Hematopoietic multipotent progenitor cell treated with erythropoietin and hydrocortisone succinate and interleukin-3 and kit ligand, for 17 days (in vitro differentiated cells): ENCODE measurements at regions not wholly inside any gene's neighbourhood (a gene's known extent, or its start where the extent isn't known, plus 50 kb on each side); places are given as distances from the start of the nearest gene placed in this dataset.

Source experiments
- DNase-seq: peaks from one replicate; pipeline ENCODE4 v3.0.0-alpha.2; 2015; ENCODE audit warnings: low spot score

DNA sequence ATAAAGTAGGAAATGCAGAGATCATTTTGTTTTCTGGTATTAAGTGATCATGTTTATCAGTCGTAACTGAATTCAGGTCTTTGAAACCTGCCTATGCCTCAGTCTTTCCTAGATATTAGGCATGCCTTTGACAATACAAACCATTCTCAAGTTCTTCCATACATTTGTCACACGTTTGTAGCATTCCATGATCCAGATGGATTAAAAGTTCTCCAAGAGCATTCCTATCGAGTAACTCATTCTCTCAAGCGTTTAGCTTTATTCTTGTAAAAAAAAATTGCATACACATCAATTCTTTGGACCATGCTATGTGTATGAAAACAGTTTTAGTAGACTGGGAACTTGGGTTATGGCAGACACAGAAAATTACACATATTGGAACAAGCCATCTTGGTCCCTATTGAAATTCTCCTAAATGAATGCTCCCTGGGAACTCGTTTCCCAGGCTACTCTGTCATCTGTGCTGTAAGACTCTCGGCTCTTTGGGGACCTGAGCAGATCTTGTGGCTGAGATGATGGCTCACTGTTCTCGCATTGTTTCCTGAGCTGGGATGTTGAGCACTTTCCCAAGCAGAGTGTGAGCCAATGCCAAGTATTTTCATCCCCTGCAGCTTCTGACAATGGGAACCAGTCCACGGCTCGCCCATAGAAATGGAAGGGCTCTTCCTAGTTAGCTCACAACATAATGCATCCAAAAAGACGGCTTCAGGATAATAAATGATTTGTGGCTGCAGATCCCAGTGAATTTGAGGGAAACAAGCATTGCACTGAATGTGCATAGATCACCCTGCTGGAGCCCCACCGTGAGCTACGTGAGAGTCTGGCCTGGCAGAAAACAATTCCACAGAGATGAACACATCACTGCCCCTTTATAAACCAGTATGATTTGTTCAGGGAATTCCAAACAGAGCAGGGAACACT is 230.2 kb downstream of the IRX1 start:
- DNase-seq = no peak

- DNase-seq = no peak
Measured at GRCh38 chr5:3827624-3828023, 232.0 kb downstream of the IRX1 start.

- no peak for DNase-seq
Measured at GRCh38 chr5:3828761-3829160, 233.1 kb downstream of the IRX1 start.

DNA sequence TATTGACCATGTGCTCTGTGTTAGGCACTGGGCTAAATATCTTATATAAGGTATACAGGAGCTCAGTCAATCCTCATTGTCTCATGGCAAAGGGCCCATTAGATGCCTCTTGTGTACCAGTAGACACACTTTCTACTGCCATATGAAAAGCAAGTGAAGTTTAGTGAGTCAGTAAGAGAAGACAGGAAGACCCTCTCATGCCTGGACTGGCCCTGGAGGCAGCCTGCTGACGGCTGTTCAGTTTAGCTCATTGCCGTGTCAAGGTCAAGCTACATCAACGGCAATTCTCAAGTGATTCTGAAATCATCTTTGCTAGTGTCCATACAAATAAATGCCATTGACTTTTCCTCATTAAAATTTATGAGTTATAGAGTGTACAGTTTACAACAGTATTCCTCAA is 237.9 kb downstream of the IRX1 start:
- no peak for DNase-seq

DNA sequence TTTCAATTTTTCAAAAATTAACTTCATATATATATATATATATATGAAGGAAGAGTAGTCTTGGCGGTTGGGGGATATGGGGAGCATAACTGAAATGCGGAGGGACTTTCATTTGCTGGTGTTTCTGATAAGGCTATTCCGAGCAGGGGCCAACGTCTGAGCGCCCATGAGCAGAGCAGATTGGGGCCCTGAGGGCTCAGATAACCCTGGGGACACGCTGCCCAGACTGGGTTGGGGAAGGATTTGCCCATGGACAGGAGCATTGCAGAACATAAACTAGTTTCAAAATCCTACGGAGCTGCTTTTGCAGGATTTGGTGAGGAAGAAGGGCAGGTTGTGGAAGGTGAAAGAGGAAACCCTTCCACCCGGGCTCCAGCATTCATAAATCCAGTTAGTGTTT is 240.2 kb downstream of the IRX1 start:
- DNase-seq = no peak

GRCh38 chr5:3836528-3836927 is 240.9 kb downstream of the IRX1 start:
- no peak for DNase-seq

DNA sequence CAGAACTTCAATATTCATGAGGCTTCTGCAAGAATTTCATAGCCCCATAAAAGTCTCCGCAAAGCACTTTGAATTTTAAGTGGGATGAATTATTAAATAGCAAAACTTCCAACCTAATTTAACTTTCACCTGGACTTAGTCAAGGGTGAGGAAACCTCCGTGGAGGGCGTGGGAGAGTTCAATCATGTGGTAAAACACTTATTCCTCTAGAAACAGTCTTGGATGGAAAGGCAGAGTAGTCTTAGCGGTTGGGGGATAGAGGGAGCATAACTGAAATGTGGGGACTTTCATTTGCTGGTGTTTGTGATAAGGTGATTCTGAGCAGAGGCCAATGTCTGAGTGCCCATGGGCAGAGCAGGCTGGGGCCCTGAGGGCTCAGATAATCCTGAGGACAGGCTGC is 241.9 kb downstream of the IRX1 start:
- no peak for DNase-seq

GRCh38 chr5:3839151-3839550 is 243.5 kb downstream of the IRX1 start:
- DNase-seq = no peak

DNA sequence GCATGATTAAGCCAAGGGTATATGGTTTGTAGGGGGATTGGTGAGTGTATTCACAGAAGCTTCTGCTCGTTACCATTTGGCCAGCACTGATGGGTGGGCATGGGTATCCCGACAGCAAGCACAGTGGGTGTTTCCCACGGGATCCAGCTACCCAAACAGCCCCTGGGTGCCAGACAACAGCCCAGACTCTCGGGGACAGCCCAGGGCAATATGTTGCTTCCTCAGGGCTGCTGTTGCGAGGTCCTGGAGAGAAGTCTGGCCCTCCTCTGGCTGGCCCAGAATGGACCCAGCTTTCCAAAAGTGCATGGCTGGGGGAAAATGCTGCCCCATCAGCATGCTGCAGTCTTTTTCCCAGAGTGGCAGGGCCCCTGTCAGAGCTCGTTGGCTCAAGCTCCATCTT is 247.0 kb downstream of the IRX1 start:
- DNase-seq = no peak

DNA sequence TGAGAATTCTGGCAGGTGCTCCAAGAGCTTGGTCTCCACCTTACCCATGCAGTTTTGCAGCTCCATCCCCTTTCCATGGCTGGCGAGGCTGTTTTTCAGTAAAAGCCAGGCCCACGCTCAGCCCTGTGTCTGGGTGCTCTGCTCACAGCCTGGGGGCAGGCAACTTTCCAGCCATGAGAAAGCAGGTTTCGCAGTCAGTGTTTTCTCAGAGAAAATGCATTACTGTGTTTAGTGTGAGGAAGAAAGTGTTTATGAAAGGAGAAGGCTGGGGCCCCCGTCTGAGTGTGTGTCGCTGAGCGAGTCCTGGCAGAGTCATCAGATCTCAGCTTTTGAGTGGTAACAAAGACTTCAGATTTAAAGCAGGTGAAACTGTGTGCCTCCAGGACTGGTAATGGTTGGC is 248.1 kb downstream of the IRX1 start:
- DNase-seq = no peak

DNA sequence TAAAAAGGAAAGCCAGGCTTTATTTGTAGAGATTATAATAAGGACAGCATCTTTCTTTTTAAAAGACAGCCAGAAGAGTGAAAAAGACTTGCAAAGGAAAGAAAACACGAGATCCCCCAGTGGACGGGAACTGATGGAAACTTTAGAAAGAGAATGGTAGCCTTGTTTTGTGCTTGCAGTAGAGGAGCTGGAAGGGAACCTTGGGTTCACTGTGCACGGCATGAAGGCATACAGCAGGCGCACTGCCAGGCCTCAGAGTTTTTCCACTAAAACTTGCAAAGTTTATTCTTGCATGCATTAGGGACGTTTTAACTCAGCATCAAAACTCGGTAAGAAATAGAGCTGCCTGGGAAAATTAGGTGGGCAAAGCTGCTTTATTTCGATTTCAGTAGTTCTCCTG is 248.6 kb downstream of the IRX1 start:
- no peak for DNase-seq

- no peak for DNase-seq
Measured at GRCh38 chr5:3845230-3845629, 249.6 kb downstream of the IRX1 start.

DNA sequence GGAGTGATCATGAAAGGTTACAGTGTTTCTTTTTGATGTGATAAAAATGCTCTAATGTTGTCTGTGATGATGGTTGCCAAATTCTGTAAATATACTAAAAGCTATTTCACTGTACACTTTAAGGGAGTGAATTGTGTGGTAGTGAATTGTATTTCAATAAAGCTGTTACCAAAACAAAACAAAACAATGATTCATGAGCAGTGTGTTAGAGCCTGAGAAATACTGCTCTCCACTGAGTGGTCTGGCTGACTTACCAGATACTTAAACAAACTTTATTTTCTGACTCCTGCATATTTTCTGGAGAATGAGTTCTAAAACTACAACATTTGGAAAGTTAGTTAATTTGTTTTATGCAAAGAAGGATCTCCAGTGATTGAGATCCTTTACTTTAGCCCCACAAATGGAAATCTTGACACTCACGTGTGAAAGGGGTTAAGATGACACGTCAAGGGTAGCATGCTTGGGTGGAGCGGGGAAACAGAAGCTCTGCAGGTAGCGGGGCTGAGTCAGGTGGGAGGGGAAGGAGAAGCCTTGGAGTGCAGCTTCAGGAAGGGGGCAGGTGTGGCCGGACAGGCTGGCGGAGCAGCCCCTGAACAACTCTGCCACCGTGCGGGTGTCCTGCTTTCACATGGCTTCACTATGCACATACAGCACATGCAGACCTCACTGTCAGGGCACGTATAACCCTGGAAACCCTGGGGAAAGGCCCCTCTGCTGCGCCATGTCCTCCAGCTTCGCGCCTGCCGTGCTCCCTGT is 256.7 kb downstream of the IRX1 start:
- DNase-seq = no peak

DNA sequence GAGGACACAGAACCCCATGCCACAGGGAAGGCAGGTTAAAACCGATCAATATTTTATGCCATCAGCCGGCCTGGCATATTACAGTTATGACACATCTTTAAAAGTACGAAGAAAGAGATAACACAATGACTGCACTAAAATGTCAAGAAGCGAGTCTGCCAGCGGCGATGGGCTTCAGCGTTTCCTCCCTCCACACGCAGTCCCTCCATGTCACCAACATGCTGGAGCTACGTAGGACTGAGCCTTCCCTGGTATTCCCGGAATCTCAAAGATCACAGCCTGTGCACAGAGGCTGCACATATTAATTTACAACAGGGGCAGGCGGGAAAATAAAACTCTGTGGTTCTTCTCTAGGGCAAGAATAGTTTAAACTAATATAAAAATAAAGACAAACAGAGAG is 257.7 kb downstream of the IRX1 start:
- DNase-seq = no peak

GRCh38 chr5:3854188-3854821 is 258.7 kb downstream of the IRX1 start:
- DNase-seq = no peak

DNA sequence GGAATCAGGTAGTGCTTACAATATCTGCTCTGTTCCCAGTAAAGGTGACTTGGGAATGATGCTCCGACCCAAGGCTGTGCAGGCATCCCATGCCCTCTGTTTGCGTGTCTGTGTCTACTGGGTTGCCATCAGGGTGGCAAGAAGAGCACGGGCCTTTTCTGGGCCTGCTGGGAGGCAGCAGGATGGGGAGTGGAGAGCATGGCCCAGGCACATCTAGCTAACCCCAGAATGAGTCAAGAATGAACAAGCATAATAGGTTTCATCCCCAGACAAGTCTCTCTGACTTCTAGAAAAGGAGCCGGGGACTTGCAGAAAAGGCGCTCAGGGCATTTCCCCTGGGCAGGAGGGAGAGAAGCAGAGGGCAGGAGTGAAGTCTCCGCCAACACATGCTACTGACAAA is 260.4 kb downstream of the IRX1 start:
- no peak for DNase-seq

- DNase-seq = no peak
Measured at GRCh38 chr5:3858524-3858923, 262.9 kb downstream of the IRX1 start.

GRCh38 chr5:3862906-3863305 is 267.3 kb downstream of the IRX1 start:
- no peak for DNase-seq

DNA sequence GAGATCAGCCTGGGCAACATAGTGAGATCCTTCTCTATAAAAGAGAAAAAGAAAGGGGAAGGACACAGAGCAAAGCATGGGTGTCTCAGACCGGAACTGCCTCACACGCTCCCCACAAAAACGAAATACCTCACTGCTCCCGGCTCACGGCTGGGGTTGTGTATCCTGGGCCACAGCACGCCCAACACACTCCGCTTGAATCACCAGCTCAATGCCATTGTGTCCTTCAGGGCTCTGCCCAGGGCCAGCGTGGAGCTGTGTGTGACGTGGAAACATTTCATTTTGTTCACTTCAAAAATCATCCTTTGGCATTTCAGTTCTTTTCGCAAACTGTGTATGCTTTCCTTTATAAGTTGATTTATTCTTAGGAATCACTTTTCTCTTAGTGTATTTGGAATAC is 279.5 kb downstream of the IRX1 start:
- no peak for DNase-seq

DNA sequence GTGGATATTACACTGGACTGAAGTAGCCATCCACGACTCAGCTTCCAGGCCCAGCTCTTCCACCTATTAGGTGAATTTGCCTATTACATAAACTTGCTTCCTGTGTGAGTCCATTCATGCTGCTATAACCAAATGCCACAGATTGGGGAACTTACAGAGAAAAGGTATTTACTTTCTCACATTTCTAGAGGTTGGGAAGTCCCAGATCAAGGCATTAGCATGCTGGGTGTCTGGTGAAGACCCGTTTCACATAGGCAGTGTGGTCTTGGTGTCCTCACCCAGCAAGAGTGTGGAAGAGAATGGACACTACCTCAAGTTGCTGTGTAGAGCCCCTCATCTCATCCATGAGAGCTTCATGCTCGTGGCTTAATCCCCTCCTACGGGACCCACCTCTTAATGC is 282.6 kb downstream of the IRX1 start:
- no peak for DNase-seq

GRCh38 chr5:3883040-3883439 is 287.4 kb downstream of the IRX1 start:
- no peak for DNase-seq

DNA sequence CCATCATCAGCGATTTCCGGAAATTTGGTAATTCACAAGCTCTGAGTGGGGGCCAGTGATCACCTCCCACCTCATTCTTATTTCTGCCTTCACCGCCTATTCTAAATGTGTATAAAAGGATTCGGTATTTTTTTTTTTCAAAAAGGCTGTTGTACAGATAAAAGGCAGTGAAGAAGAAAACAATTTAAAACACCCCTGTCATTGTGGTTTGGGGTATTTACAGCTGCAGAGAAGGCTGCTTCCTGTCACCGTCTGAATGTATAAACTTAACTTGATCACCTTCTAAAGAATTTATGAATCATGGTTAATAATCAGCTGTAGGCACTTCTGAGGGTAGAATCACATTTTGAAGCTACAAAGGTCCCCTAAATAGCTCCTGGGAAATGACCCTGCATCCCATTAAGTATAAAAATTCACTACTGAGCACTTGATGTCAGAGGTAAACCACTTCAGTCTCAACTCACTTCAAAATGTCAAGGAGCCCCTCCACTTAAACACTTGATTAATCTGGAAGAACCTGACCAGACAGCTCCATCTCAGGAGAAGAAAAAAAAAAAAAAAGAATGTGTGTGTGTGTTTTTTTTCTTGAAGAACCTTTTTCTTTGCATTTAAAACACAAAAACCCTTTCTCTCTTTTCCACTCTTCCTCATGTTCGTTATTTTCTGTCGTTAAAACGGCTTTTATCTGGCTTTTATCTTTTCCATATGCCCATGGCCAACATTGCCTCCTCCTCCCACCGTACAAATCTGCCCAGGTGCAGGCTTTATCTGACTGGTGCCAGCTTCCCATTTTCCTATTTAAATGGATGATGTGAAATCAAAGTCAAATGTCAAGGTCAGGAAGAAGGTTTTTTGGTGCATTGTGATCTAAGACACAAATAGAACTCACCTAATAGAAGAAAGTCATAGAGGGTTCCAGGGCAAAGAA is 291.2 kb downstream of the IRX1 start:
- no peak for DNase-seq
